Karpas-422 (cell line): ENCODE measurements at regions not wholly inside any gene's neighbourhood (a gene's known extent, or its start where the extent isn't known, plus 50 kb on each side); places are given as distances from the start of the nearest gene placed in this dataset.

Experiments used
- DNase-seq: peaks from one replicate; pipeline ENCODE4 v3.0.0-alpha.2; 2015
- H2AFZ ChIP-seq: fragments of 200-600 bp; sonication (generic); 2 replicates; pipeline ENCODE4 v1.6.1; 2014; ENCODE audit warnings: antibody characterized with exemption, low read length, mixed read lengths
- H3K27ac ChIP-seq: fragments of 200-600 bp; sonication (generic); 2 replicates; pipeline ENCODE4 v1.5.1; 2014; ENCODE audit warnings: mild to moderate bottlenecking, low read length, moderate library complexity
- H3K27me3 ChIP-seq: fragments of 200-600 bp; sonication (generic); 2 replicates; pipeline ENCODE4 v1.6.1; 2014; ENCODE audit warnings: low read length, mixed read lengths
- H3K36me3 ChIP-seq: fragments of 200-600 bp; sonication (generic); 2 replicates; pipeline ENCODE4 v1.6.1; 2014; ENCODE audit warnings: low read length, mixed read lengths; ENCODE audit not compliant: insufficient read depth
- H3K4me1 ChIP-seq: fragments of 200-600 bp; sonication (generic); 2 replicates; pipeline ENCODE4 v1.6.1; 2014; ENCODE audit warnings: mild to moderate bottlenecking, low read length, mixed read lengths
- H3K4me2 ChIP-seq: fragments of 200-600 bp; sonication (generic); 2 replicates; pipeline ENCODE4 v1.6.1; 2014; ENCODE audit warnings: low read length, low read depth, mild to moderate bottlenecking; ENCODE audit not compliant: poor library complexity, severe bottlenecking
- H3K4me3 ChIP-seq: fragments of 200-600 bp; sonication (generic); 2 replicates; pipeline ENCODE4 v1.5.1; 2014; ENCODE audit warnings: mild to moderate bottlenecking, antibody characterized with exemption, low read length, mixed read lengths
- H3K79me2 ChIP-seq: fragments of 200-600 bp; sonication (generic); 2 replicates; pipeline ENCODE4 v1.6.1; 2014; ENCODE audit warnings: mild to moderate bottlenecking, low read length, mixed read lengths
- H3K9ac ChIP-seq: fragments of 200-600 bp; sonication (generic); 2 replicates; pipeline ENCODE4 v1.6.0; 2014; ENCODE audit warnings: low read length
- H3K9me2 ChIP-seq: fragments of 200-600 bp; sonication (generic), shearing (Covaris generic); replicated peaks from 2 replicates; pipeline ENCODE4 v1.6.0; 2014; ENCODE audit warnings: mild to moderate bottlenecking, low read length, moderate library complexity; ENCODE audit not compliant: insufficient read depth
- H3K9me3 ChIP-seq: fragments of 300-700, 200-600 bp; sonication (generic); 2 replicates; pipeline ENCODE4 v1.6.1; 2014; ENCODE audit warnings: low read length, mixed read lengths
- H4K20me1 ChIP-seq: fragments of 200-600 bp; sonication (generic); 2 replicates; pipeline ENCODE4 v1.6.1; 2014; ENCODE audit warnings: mild to moderate bottlenecking, antibody characterized with exemption, low read length, low read depth; ENCODE audit not compliant: insufficient read depth

GRCh38 chr11:79762279-79762921, 321.6 kb upstream of the TENM4 start:
- no peaks in the 10 kb centered on the region for H3K79me2 ChIP-seq
- no peaks in the 10 kb centered on the region for H4K20me1 ChIP-seq
- H3K36me3 ChIP-seq: no peaks in the 10 kb centered on the region
- H3K9ac ChIP-seq: no peak overlapping the region
- peak; percentile 61 for DNase-seq
- peaks cover 3% of the 10 kb centered on the region; the same call in 1 of the 2 replicates for H3K27me3 ChIP-seq
- no peaks in the 10 kb centered on the region for H3K9me2 ChIP-seq
- no peak overlapping the region for H2AFZ ChIP-seq
- H3K9me3 ChIP-seq: peaks cover 2% of the 10 kb centered on the region; the same call in 1 of the 2 replicates
- H3K4me1 ChIP-seq: no peaks in the 10 kb centered on the region
- no peak overlapping the region for H3K4me3 ChIP-seq
- no peak overlapping the region for H3K27ac ChIP-seq
- H3K4me2 ChIP-seq: no peak overlapping the region

- no peak for DNase-seq
- H3K9me2 ChIP-seq: no peaks in the 10 kb centered on the region
- no peak overlapping the region for H3K4me3 ChIP-seq
- H3K36me3 ChIP-seq: no peaks in the 10 kb centered on the region
- no peaks in the 10 kb centered on the region for H3K4me1 ChIP-seq
- no peak overlapping the region for H3K4me2 ChIP-seq
- no peak overlapping the region for H2AFZ ChIP-seq
- no peaks in the 10 kb centered on the region for H4K20me1 ChIP-seq
- H3K9me3 ChIP-seq: peaks cover 9% of the 10 kb centered on the region; the same call in 1 of the 2 replicates
- H3K9ac ChIP-seq: no peak overlapping the region
- no peak overlapping the region for H3K27ac ChIP-seq
- no peaks in the 10 kb centered on the region for H3K79me2 ChIP-seq
- no peaks in the 10 kb centered on the region for H3K27me3 ChIP-seq
Observed at GRCh38 chr11:79758325-79758724, 317.5 kb upstream of the TENM4 start.

- no peak for DNase-seq
- Histone ChIP-seq H3K27me3 (no peaks in the 10 kb centered on the region), H3K4me2 (no peak overlapping the region), H3K9ac (no peak overlapping the region), H3K9me3 (no peaks in the 10 kb centered on the region), H3K9me2 (no peaks in the 10 kb centered on the region), H3K4me3 (no peak overlapping the region), H3K79me2 (no peaks in the 10 kb centered on the region), H2AFZ (no peak overlapping the region), H3K36me3 (no peaks in the 10 kb centered on the region), H3K27ac (no peak overlapping the region), H4K20me1 (no peaks in the 10 kb centered on the region), H3K4me1 (no peaks in the 10 kb centered on the region)
Observed at GRCh38 chr11:79747406-79747805, 306.6 kb upstream of the TENM4 start.

GRCh38 chr11:79744941-79745340, 304.1 kb upstream of the TENM4 start:
- Histone ChIP-seq H3K36me3 (no peaks in the 10 kb centered on the region), H3K4me3 (no peak overlapping the region), H3K27ac (no peak overlapping the region), H2AFZ (no peak overlapping the region), H3K9ac (no peak overlapping the region), H3K4me2 (no peak overlapping the region), H4K20me1 (no peaks in the 10 kb centered on the region), H3K9me3 (no peaks in the 10 kb centered on the region), H3K4me1 (no peaks in the 10 kb centered on the region), H3K79me2 (no peaks in the 10 kb centered on the region), H3K9me2 (no peaks in the 10 kb centered on the region), H3K27me3 (no peaks in the 10 kb centered on the region)
- no peak for DNase-seq

GRCh38 chr11:79742176-79742575, 301.3 kb upstream of the TENM4 start:
- H3K79me2 ChIP-seq: no peaks in the 10 kb centered on the region
- H3K27me3 ChIP-seq: no peaks in the 10 kb centered on the region
- H3K4me3 ChIP-seq: no peak overlapping the region
- H3K9ac ChIP-seq: no peak overlapping the region
- no peak for DNase-seq
- H3K4me1 ChIP-seq: no peaks in the 10 kb centered on the region
- H4K20me1 ChIP-seq: no peaks in the 10 kb centered on the region
- no peak overlapping the region for H2AFZ ChIP-seq
- no peaks in the 10 kb centered on the region for H3K9me2 ChIP-seq
- H3K27ac ChIP-seq: no peak overlapping the region
- H3K9me3 ChIP-seq: no peaks in the 10 kb centered on the region
- no peak overlapping the region for H3K4me2 ChIP-seq
- H3K36me3 ChIP-seq: no peaks in the 10 kb centered on the region

GRCh38 chr11:79739591-79739990, 298.8 kb upstream of the TENM4 start:
- Histone ChIP-seq H3K9ac (no peak overlapping the region), H3K9me3 (no peaks in the 10 kb centered on the region), H3K36me3 (no peaks in the 10 kb centered on the region), H3K27me3 (no peaks in the 10 kb centered on the region), H4K20me1 (no peaks in the 10 kb centered on the region), H3K4me2 (no peak overlapping the region), H3K4me3 (no peak overlapping the region), H3K27ac (no peak overlapping the region), H3K79me2 (no peaks in the 10 kb centered on the region), H3K4me1 (no peaks in the 10 kb centered on the region), H2AFZ (no peak overlapping the region), H3K9me2 (no peaks in the 10 kb centered on the region)
- no peak for DNase-seq

- Histone ChIP-seq H3K4me2 (no peak overlapping the region), H4K20me1 (no peaks in the 10 kb centered on the region), H3K9me2 (no peaks in the 10 kb centered on the region), H3K9ac (no peak overlapping the region), H3K27ac (no peak overlapping the region), H3K4me3 (no peak overlapping the region), H3K4me1 (no peaks in the 10 kb centered on the region), H2AFZ (no peak overlapping the region), H3K9me3 (no peaks in the 10 kb centered on the region), H3K27me3 (no peaks in the 10 kb centered on the region), H3K36me3 (no peaks in the 10 kb centered on the region), H3K79me2 (no peaks in the 10 kb centered on the region)
- no peak for DNase-seq
Observed at GRCh38 chr11:79727221-79727620, 286.4 kb upstream of the TENM4 start.

- no peak overlapping the region for H3K27ac ChIP-seq
- H3K4me3 ChIP-seq: no peak overlapping the region
- no peaks in the 10 kb centered on the region for H3K9me3 ChIP-seq
- H3K79me2 ChIP-seq: no peaks in the 10 kb centered on the region
- no peak overlapping the region for H2AFZ ChIP-seq
- no peaks in the 10 kb centered on the region for H3K4me1 ChIP-seq
- H3K36me3 ChIP-seq: no peaks in the 10 kb centered on the region
- H3K27me3 ChIP-seq: no peaks in the 10 kb centered on the region
- H3K9me2 ChIP-seq: no peaks in the 10 kb centered on the region
- no peak overlapping the region for H3K4me2 ChIP-seq
- H4K20me1 ChIP-seq: no peaks in the 10 kb centered on the region
- no peak for DNase-seq
- H3K9ac ChIP-seq: no peak overlapping the region
Observed at GRCh38 chr11:79720115-79720514, 279.3 kb upstream of the TENM4 start.
